ENCODE measurements at regions not wholly inside any gene's neighbourhood (a gene's known extent, or its start where the extent isn't known, plus 50 kb on each side); places are given as distances from the start of the nearest gene placed in this dataset.
"Not testable (repeated sequence)": the region's sequence is repeated elsewhere in the genome, so short reads cannot be mapped to it uniquely, and the experiment has no call there.

- H3K36me3 Mint-ChIP-seq, result no peaks in the 10 kb centered on the region
- ATAC-seq (replicated peaks) (peak in 1 of 2 donors; percentile 31), DNase-seq (no peak)
- no peaks in the 10 kb centered on the region for H3K9me3 Mint-ChIP-seq
- no peak overlapping the region for H3K4me3 Mint-ChIP-seq
- no peaks in the 10 kb centered on the region for H3K27me3 Mint-ChIP-seq
- H3K4me1 Mint-ChIP-seq, result no peaks in the 10 kb centered on the region
- H3K27ac Mint-ChIP-seq, result no peak overlapping the region
Measured at GRCh38 chr1:104163912-104164476, 414.3 kb downstream of the AMY1C start.

GRCh38 chr1:104172243-104172681 is 422.6 kb downstream of the AMY1C start:
- peaks cover 6 to 8% of the 10 kb centered on the region in 2 donors for H3K9me3 Mint-ChIP-seq
- ATAC-seq (replicated peaks) (no peak), DNase-seq (no peak)
- no peak overlapping the region for H3K4me3 Mint-ChIP-seq
- H3K27ac Mint-ChIP-seq, result no peak overlapping the region
- H3K36me3 Mint-ChIP-seq, result no peaks in the 10 kb centered on the region
- no peaks in the 10 kb centered on the region for H3K27me3 Mint-ChIP-seq
- no peaks in the 10 kb centered on the region for H3K4me1 Mint-ChIP-seq

GRCh38 chr1:104182251-104182650 is 432.6 kb downstream of the AMY1C start:
- ATAC-seq (replicated peaks), result no peak
- DNase-seq, result no peak
- Mint-ChIP-seq H3K4me3 (no peak overlapping the region), H3K4me1 (no peaks in the 10 kb centered on the region), H3K27ac (no peak overlapping the region), H3K27me3 (no peaks in the 10 kb centered on the region), H3K9me3 (peaks cover 0 to 2% of the 10 kb centered on the region in 2 donors), H3K36me3 (no peaks in the 10 kb centered on the region)

- H3K27me3 Mint-ChIP-seq, result no peaks in the 10 kb centered on the region
- no peaks in the 10 kb centered on the region for H3K36me3 Mint-ChIP-seq
- peaks cover 0 to 3% of the 10 kb centered on the region in 2 donors for H3K9me3 Mint-ChIP-seq
- H3K4me3 Mint-ChIP-seq, result no peak overlapping the region
- H3K27ac Mint-ChIP-seq, result no peak overlapping the region
- no peaks in the 10 kb centered on the region for H3K4me1 Mint-ChIP-seq
- ATAC-seq (replicated peaks) (no peak), DNase-seq (no peak)
Measured at GRCh38 chr1:104189207-104189606, 439.5 kb downstream of the AMY1C start.

- H3K27me3 Mint-ChIP-seq, result no peaks in the 10 kb centered on the region
Measured at GRCh38 chr1:104190821-104191220, 441.1 kb downstream of the AMY1C start.

GRCh38 chr1:104195395-104195794 is 445.7 kb downstream of the AMY1C start:
- H3K36me3 Mint-ChIP-seq, result no peaks in the 10 kb centered on the region
- H3K9me3 Mint-ChIP-seq, result peaks cover 0 to 5% of the 10 kb centered on the region in 2 donors

More at GRCh38 chr1:104190821-104191220, 441.1 kb downstream of the AMY1C start:
- Mint-ChIP-seq H3K36me3 (no peaks in the 10 kb centered on the region), H3K9me3 (peaks cover 0 to 3% of the 10 kb centered on the region in 2 donors), H3K4me1 (no peaks in the 10 kb centered on the region), H3K27ac (no peak overlapping the region), H3K4me3 (no peak overlapping the region)
- DNase-seq (no peak), ATAC-seq (replicated peaks) (no peak)

GRCh38 chr1:104196136-104196535 is 446.4 kb downstream of the AMY1C start:
- no peak overlapping the region for H3K27ac Mint-ChIP-seq
- no peaks in the 10 kb centered on the region for H3K36me3 Mint-ChIP-seq
- peaks cover 0 to 5% of the 10 kb centered on the region in 2 donors for H3K9me3 Mint-ChIP-seq
- ATAC-seq (replicated peaks), result no peak
- H3K4me3 Mint-ChIP-seq, result no peak overlapping the region
- no peaks in the 10 kb centered on the region for H3K4me1 Mint-ChIP-seq
- no peak for DNase-seq
- no peaks in the 10 kb centered on the region for H3K27me3 Mint-ChIP-seq

More at GRCh38 chr1:104195395-104195794, 445.7 kb downstream of the AMY1C start:
- ATAC-seq (replicated peaks) (no peak), DNase-seq (no peak)
- Mint-ChIP-seq H3K27ac (no peak overlapping the region), H3K4me1 (no peaks in the 10 kb centered on the region), H3K27me3 (no peaks in the 10 kb centered on the region), H3K4me3 (no peak overlapping the region)

- Mint-ChIP-seq H3K36me3 (no peaks in the 10 kb centered on the region), H3K4me3 (no peak overlapping the region), H3K27me3 (no peaks in the 10 kb centered on the region), H3K9me3 (peaks cover 0 to 3% of the 10 kb centered on the region in 2 donors), H3K27ac (no peak overlapping the region), H3K4me1 (no peaks in the 10 kb centered on the region)
- ATAC-seq (replicated peaks) (no peak), DNase-seq (no peak)
Measured at GRCh38 chr1:104197516-104197915, 447.8 kb downstream of the AMY1C start.

- H3K4me1 Mint-ChIP-seq, result no peaks in the 10 kb centered on the region
- no peak for ATAC-seq (replicated peaks)
- H3K36me3 Mint-ChIP-seq, result no peaks in the 10 kb centered on the region
- H3K9me3 Mint-ChIP-seq, result peaks cover 0 to 10% of the 10 kb centered on the region in 2 donors
- no peak overlapping the region for H3K27ac Mint-ChIP-seq
- DNase-seq, result no peak
- H3K4me3 Mint-ChIP-seq, result no peak overlapping the region
- no peaks in the 10 kb centered on the region for H3K27me3 Mint-ChIP-seq
Measured at GRCh38 chr1:104212239-104212638, 462.5 kb downstream of the AMY1C start.

- H3K4me3 Mint-ChIP-seq; H3K27ac Mint-ChIP-seq; H3K36me3 Mint-ChIP-seq; H3K4me1 Mint-ChIP-seq; DNase-seq; H3K27me3 Mint-ChIP-seq; ATAC-seq (replicated peaks): not testable (repeated sequence)
- H3K9me3 Mint-ChIP-seq, result peaks cover 0 to 15% of the 10 kb centered on the region in 2 donors
Measured at GRCh38 chr1:104217395-104217986, 467.8 kb downstream of the AMY1C start.

- H3K27ac Mint-ChIP-seq, result no peak overlapping the region
- no peaks in the 10 kb centered on the region for H3K4me1 Mint-ChIP-seq
- H3K27me3 Mint-ChIP-seq, result no peaks in the 10 kb centered on the region
- no peaks in the 10 kb centered on the region for H3K36me3 Mint-ChIP-seq
- no peak for ATAC-seq (replicated peaks)
- no peak for DNase-seq
- H3K4me3 Mint-ChIP-seq, result no peak overlapping the region
- H3K9me3 Mint-ChIP-seq, result peaks cover 0 to 3% of the 10 kb centered on the region in 2 donors
Measured at GRCh38 chr1:104229860-104230259, 480.2 kb downstream of the AMY1C start.

- DNase-seq (no peak), ATAC-seq (replicated peaks) (no peak)
- Mint-ChIP-seq H3K4me1 (no peaks in the 10 kb centered on the region), H3K36me3 (no peaks in the 10 kb centered on the region), H3K27me3 (no peaks in the 10 kb centered on the region), H3K9me3 (peaks cover 0 to 3% of the 10 kb centered on the region in 2 donors), H3K27ac (no peak overlapping the region), H3K4me3 (no peak overlapping the region)
Measured at GRCh38 chr1:104231676-104232075, 482.0 kb downstream of the AMY1C start.

- H3K4me3 Mint-ChIP-seq, result no peak overlapping the region
- no peak overlapping the region for H3K27ac Mint-ChIP-seq
- no peak for DNase-seq
- H3K9me3 Mint-ChIP-seq, result no peaks in the 10 kb centered on the region
- ATAC-seq (replicated peaks), result no peak
- H3K36me3 Mint-ChIP-seq, result no peaks in the 10 kb centered on the region
- no peaks in the 10 kb centered on the region for H3K4me1 Mint-ChIP-seq
- no peaks in the 10 kb centered on the region for H3K27me3 Mint-ChIP-seq
Measured at GRCh38 chr1:104235141-104235540, 485.4 kb downstream of the AMY1C start.

GRCh38 chr1:104238991-104239390 is 489.3 kb downstream of the AMY1C start:
- H3K4me3 Mint-ChIP-seq, result no peak overlapping the region
- no peak for ATAC-seq (replicated peaks)
- H3K27me3 Mint-ChIP-seq, result no peaks in the 10 kb centered on the region
- H3K9me3 Mint-ChIP-seq, result no peaks in the 10 kb centered on the region
- no peaks in the 10 kb centered on the region for H3K4me1 Mint-ChIP-seq
- H3K27ac Mint-ChIP-seq, result no peak overlapping the region
- DNase-seq, result no peak
- no peaks in the 10 kb centered on the region for H3K36me3 Mint-ChIP-seq

GRCh38 chr1:104248385-104248784 is 498.7 kb downstream of the AMY1C start:
- ATAC-seq (replicated peaks), result no peak
- Mint-ChIP-seq H3K4me3 (no peak overlapping the region), H3K9me3 (no peaks in the 10 kb centered on the region), H3K27me3 (no peaks in the 10 kb centered on the region), H3K36me3 (no peaks in the 10 kb centered on the region), H3K4me1 (no peaks in the 10 kb centered on the region), H3K27ac (no peak overlapping the region)
- no peak for DNase-seq

Measured in stimulated activated naive B cell treated with anti-CD40 and anti-IgM and Interleukin-4, amounts not matched to agents 10 μg/mL and 1 μg/mL and 100 μg/mL, for 72 hours (primary cell).